ENCODE measurements at regions not wholly inside any gene's neighbourhood (a gene's known extent, or its start where the extent isn't known, plus 50 kb on each side); places are given as distances from the start of the nearest gene placed in this dataset.

- Histone ChIP-seq H4K20me1 (ENCODE audit: insufficient read depth, low read length) (no peaks in the 10 kb centered on the region), H3K27me3 (ENCODE audit: control insufficient read depth in 1 of 2, insufficient read depth in 2 of 2, low read length in 2 of 2) (no peaks in the 10 kb centered on the region), H3K79me2 (ENCODE audit: insufficient read depth, low read length) (no peaks in the 10 kb centered on the region), H3K27ac (ENCODE audit: extremely low read length, insufficient read depth, low read length) (no peak overlapping the region), H2AFZ (ENCODE audit: low read length) (no peak overlapping the region), H3K4me2 (ENCODE audit: low read depth, low read length) (no peak overlapping the region), H3K36me3 (replicated peaks in 1 of 2; ENCODE audit: control insufficient read depth in 1 of 2, insufficient read depth in 2 of 2, low read length in 2 of 2) (no peaks in the 10 kb centered on the region), H3K4me3 (replicated peaks in 1 of 3; ENCODE audit: insufficient read depth in 1 of 3, low read depth in 2 of 3, low read length in 3 of 3) (no peak overlapping the region), H3K9me3 (ENCODE audit: low read length) (peaks cover 75% of the 10 kb centered on the region), H3K9ac (ENCODE audit: insufficient read depth, low read depth, low read length) (no peak overlapping the region), H3K4me1 (ENCODE audit: insufficient read depth, low read length) (no peaks in the 10 kb centered on the region)
- DNase-seq (ENCODE audit: low spot score) = no peak
- POLR2A ChIA-PET = no interaction called here
- WGBS (ENCODE audit: low lambda C conversion rate) = 5% methylated on average over 9 of the region's 9 CpGs
- CTCF ChIA-PET (ENCODE audit: low intra/inter-chr PET ratio, low total read pairs) = no interaction called here
- ATAC-seq = no peak
- in situ Hi-C loops (cut with HindIII; ENCODE audit: extremely low pct_ligation_motif_present, low pct_unique_long_range_greater_than_20kb) (no loop called here), intact Hi-C loops (cut with micrococcal nuclease; ENCODE audit: unreplicated experiment) (no loop called here)
- BruUV-seq (replicated peaks) = no TSS peak
- no peak for FAIRE-seq
- TF ChIP-seq, protein P1, sequence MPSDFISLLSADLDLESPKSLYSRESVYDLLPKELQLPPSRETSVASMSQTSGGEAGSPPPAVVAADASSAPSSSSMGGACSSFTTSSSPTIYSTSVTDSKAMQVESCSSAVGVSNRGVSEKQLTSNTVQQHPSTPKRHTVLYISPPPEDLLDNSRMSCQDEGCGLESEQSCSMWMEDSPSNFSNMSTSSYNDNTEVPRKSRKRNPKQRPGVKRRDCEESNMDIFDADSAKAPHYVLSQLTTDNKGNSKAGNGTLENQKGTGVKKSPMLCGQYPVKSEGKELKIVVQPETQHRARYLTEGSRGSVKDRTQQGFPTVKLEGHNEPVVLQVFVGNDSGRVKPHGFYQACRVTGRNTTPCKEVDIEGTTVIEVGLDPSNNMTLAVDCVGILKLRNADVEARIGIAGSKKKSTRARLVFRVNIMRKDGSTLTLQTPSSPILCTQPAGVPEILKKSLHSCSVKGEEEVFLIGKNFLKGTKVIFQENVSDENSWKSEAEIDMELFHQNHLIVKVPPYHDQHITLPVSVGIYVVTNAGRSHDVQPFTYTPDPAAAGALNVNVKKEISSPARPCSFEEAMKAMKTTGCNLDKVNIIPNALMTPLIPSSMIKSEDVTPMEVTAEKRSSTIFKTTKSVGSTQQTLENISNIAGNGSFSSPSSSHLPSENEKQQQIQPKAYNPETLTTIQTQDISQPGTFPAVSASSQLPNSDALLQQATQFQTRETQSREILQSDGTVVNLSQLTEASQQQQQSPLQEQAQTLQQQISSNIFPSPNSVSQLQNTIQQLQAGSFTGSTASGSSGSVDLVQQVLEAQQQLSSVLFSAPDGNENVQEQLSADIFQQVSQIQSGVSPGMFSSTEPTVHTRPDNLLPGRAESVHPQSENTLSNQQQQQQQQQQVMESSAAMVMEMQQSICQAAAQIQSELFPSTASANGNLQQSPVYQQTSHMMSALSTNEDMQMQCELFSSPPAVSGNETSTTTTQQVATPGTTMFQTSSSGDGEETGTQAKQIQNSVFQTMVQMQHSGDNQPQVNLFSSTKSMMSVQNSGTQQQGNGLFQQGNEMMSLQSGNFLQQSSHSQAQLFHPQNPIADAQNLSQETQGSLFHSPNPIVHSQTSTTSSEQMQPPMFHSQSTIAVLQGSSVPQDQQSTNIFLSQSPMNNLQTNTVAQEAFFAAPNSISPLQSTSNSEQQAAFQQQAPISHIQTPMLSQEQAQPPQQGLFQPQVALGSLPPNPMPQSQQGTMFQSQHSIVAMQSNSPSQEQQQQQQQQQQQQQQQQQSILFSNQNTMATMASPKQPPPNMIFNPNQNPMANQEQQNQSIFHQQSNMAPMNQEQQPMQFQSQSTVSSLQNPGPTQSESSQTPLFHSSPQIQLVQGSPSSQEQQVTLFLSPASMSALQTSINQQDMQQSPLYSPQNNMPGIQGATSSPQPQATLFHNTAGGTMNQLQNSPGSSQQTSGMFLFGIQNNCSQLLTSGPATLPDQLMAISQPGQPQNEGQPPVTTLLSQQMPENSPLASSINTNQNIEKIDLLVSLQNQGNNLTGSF (CRISPR knock-in tag; IDR thresholded peaks at IDR 0.05) = no peak
- TF ChIP-seq ZNF496 (CRISPR knock-in tag; IDR thresholded peaks at IDR 0.05; ENCODE audit: insufficient replicate concordance) (no peak), NBN (conservative IDR thresholded peaks at IDR 0.05) (no peak), ZNF318 (CRISPR knock-in tag; IDR thresholded peaks at IDR 0.05) (no peak)
- TF ChIP-seq, protein P2, sequence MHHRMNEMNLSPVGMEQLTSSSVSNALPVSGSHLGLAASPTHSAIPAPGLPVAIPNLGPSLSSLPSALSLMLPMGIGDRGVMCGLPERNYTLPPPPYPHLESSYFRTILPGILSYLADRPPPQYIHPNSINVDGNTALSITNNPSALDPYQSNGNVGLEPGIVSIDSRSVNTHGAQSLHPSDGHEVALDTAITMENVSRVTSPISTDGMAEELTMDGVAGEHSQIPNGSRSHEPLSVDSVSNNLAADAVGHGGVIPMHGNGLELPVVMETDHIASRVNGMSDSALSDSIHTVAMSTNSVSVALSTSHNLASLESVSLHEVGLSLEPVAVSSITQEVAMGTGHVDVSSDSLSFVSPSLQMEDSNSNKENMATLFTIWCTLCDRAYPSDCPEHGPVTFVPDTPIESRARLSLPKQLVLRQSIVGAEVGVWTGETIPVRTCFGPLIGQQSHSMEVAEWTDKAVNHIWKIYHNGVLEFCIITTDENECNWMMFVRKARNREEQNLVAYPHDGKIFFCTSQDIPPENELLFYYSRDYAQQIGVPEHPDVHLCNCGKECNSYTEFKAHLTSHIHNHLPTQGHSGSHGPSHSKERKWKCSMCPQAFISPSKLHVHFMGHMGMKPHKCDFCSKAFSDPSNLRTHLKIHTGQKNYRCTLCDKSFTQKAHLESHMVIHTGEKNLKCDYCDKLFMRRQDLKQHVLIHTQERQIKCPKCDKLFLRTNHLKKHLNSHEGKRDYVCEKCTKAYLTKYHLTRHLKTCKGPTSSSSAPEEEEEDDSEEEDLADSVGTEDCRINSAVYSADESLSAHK (CRISPR knock-in tag; IDR thresholded peaks at IDR 0.05; ENCODE audit: borderline replicate concordance) = no peak
These were observed 572.8 kb downstream of the TFAP2A start for GRCh38 chr6:9841886-9842725.

All from HepG2 (cell line).